DOHH2 (cell line): ENCODE measurements at regions not wholly inside any gene's neighbourhood (a gene's known extent, or its start where the extent isn't known, plus 50 kb on each side); places are given as distances from the start of the nearest gene placed in this dataset.

Experiments
- CTCF ChIP-seq: fragments of 200-600 bp; sonication (generic); IDR thresholded peaks from one replicate; pipeline ENCODE4 v1.5.1; 2014; ENCODE audit warnings: antibody characterized with exemption, mild to moderate bottlenecking, low read depth, low read length; ENCODE audit not compliant: poor library complexity, severe bottlenecking
- EZH2phosphoT487 ChIP-seq: fragments of 200-600 bp; sonication (generic); IDR thresholded peaks from 2 replicates; pipeline ENCODE4 v1.6.1; 2017; ENCODE audit warnings: borderline replicate concordance, mild to moderate bottlenecking, antibody characterized with exemption, low read length, moderate library complexity, mixed read lengths

- no peak for TF ChIP-seq CTCF
- no peak for TF ChIP-seq EZH2phosphoT487
Observed at GRCh38 chr11:15495462-15495861, 380.7 kb downstream of the INSC start.
